Glutamatergic neuron (in vitro differentiated cells): ENCODE measurements at regions not wholly inside any gene's neighbourhood (a gene's known extent, or its start where the extent isn't known, plus 50 kb on each side); places are given as distances from the start of the nearest gene placed in this dataset.

Experiments
- DNase-seq: peaks from one replicate; pipeline ENCODE4 v3.0.0; 2022
- H3K27ac Mint-ChIP-seq: one replicate; pipeline ENCODE4 v1.8.0; 2020; ENCODE audit warnings: mild to moderate bottlenecking, mixed read lengths, inconsistent platforms; ENCODE audit not compliant: unreplicated experiment
- H3K27me3 Mint-ChIP-seq: one replicate; pipeline ENCODE4 v1.8.0; 2020; ENCODE audit warnings: mild to moderate bottlenecking, moderate library complexity, mixed read lengths, inconsistent platforms; ENCODE audit not compliant: unreplicated experiment
- H3K36me3 Mint-ChIP-seq: one replicate; pipeline ENCODE4 v1.8.0; 2020; ENCODE audit warnings: mild to moderate bottlenecking, mixed read lengths, inconsistent platforms; ENCODE audit not compliant: unreplicated experiment
- H3K4me1 Mint-ChIP-seq: one replicate; pipeline ENCODE4 v1.8.0; 2020; ENCODE audit warnings: mild to moderate bottlenecking, low read depth, mixed read lengths, inconsistent platforms; ENCODE audit not compliant: unreplicated experiment
- H3K4me3 Mint-ChIP-seq: one replicate; pipeline ENCODE4 v1.8.0; 2020; ENCODE audit warnings: mild to moderate bottlenecking, mixed read lengths, inconsistent platforms; ENCODE audit not compliant: unreplicated experiment
- H3K9me3 Mint-ChIP-seq: one replicate; pipeline ENCODE4 v1.8.0; 2020; ENCODE audit warnings: mild to moderate bottlenecking, moderate library complexity, mixed read lengths, inconsistent platforms; ENCODE audit not compliant: unreplicated experiment
- TF ChIP-seq, protein P1 (sequence below): fragments of 200-600 bp; sonication (generic); IDR thresholded peaks from one replicate; pipeline ENCODE4 v1.5.0; 2021; ENCODE audit not compliant: partially characterized antibody, unreplicated experiment

DNA sequence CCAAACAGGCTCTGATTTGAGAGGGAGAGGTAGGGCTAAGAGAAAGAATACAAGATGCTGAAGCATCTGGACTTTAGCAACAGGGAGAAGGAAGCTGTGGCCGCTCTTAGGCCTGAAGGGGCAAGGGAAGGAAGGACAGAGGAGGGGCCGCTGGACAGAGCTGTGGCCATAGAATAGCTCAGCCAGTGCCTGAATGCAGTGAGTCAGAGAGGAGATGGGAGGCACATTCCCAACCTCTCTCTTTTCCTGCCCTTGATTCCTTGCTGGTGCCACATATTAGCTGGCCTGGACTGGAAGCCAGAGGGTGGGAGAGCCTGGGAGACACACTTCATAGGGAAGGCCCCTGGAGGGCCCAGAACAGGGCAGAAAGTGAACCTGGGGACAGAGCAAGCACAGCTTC, 83.4 kb upstream of the POU3F1 start:
- no peak for DNase-seq
- H3K27ac Mint-ChIP-seq = no peak overlapping the region
- peaks cover 1% of the 10 kb centered on the region for H3K4me1 Mint-ChIP-seq

DNA sequence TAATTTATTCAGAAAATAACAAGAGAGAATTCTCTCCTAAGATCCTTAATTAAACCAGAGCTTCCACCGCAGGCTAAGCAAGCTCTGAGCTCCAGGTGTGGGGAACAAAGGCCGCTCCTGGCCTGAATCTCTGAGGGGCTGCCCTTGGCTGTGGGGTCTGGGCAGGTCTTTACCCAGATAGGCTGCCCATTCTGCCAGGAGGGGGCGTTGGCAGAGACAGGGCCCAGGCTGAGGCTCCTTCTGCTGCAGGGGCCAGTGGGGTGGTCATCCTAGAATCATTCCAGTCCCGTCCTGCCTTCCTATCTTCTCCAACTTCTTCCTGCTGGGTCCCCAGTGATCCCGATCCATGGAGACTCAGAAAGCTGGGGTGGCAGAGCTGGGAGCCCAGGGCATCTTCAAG, 82.9 kb upstream of the POU3F1 start:
- no peak overlapping the region for H3K4me3 Mint-ChIP-seq
- H3K27me3 Mint-ChIP-seq = peaks cover 7% of the 10 kb centered on the region
- TF ChIP-seq, protein P1, sequence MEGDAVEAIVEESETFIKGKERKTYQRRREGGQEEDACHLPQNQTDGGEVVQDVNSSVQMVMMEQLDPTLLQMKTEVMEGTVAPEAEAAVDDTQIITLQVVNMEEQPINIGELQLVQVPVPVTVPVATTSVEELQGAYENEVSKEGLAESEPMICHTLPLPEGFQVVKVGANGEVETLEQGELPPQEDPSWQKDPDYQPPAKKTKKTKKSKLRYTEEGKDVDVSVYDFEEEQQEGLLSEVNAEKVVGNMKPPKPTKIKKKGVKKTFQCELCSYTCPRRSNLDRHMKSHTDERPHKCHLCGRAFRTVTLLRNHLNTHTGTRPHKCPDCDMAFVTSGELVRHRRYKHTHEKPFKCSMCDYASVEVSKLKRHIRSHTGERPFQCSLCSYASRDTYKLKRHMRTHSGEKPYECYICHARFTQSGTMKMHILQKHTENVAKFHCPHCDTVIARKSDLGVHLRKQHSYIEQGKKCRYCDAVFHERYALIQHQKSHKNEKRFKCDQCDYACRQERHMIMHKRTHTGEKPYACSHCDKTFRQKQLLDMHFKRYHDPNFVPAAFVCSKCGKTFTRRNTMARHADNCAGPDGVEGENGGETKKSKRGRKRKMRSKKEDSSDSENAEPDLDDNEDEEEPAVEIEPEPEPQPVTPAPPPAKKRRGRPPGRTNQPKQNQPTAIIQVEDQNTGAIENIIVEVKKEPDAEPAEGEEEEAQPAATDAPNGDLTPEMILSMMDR = no peak
- H3K4me1 Mint-ChIP-seq = peaks cover 2% of the 10 kb centered on the region
- no peaks in the 10 kb centered on the region for H3K9me3 Mint-ChIP-seq
- no peak for DNase-seq
- no peak overlapping the region for H3K27ac Mint-ChIP-seq
- no peaks in the 10 kb centered on the region for H3K36me3 Mint-ChIP-seq

More for the DNA sequence above, 83.4 kb upstream of the POU3F1 start:
- Mint-ChIP-seq H3K27me3 (peaks cover 7% of the 10 kb centered on the region), H3K4me3 (no peak overlapping the region), H3K9me3 (no peaks in the 10 kb centered on the region), H3K36me3 (no peaks in the 10 kb centered on the region)
- TF ChIP-seq, protein P1 = no peak

DNA sequence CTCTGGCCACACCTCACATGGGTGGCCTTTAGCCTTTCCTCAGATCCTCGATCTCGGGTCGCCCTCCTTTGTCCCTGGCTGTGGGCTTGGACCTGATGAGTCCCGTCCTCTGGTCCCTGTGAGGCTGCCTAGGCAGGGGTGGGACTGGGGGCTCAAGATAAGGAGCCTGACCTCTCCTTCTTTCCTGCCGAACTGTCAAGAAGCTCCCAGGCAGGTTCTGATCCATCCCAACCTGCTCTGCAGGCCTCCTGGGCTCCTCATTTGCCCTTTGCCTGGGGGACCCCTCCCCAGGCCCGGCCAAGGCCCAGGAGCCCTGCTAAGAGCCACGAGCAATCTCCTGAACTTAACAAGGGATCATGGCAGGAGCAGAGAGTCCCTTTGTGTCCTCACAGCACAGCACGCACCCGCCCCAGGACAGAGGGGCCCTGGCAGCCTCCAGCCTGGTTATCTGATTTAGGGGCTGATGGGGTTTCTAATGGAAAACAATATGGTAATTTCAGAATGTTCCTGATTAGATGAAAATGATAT, 82.4 kb upstream of the POU3F1 start:
- Mint-ChIP-seq H3K4me3 (no peak overlapping the region), H3K9me3 (no peaks in the 10 kb centered on the region), H3K27ac (no peak overlapping the region), H3K4me1 (peaks cover 3% of the 10 kb centered on the region), H3K27me3 (peaks cover 8% of the 10 kb centered on the region), H3K36me3 (no peaks in the 10 kb centered on the region)
- TF ChIP-seq, protein P1 = no peak
- DNase-seq = no peak

DNA sequence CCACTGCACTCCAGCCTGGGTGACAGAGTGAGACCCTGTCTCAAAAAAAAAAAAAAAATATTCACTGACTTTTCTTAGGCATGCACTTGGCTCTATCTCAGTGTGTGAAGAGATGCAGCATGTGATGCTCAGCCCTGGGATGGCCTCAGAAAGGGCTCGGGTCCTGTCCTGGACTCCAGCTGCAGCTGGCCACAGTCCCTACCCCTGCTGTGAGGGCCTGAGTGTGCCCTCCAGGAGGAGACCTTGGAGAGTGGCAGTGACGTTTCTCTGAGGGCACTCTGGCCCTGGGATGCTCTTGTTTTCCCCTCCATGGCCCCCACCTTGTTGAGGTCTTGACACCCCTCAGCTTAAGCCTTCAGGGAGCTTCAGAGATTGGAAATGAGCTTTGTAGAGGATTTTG, 81.9 kb upstream of the POU3F1 start:
- H3K36me3 Mint-ChIP-seq = no peaks in the 10 kb centered on the region
- DNase-seq = no peak
- no peak overlapping the region for H3K27ac Mint-ChIP-seq
- TF ChIP-seq, protein P1 = no peak
- H3K4me1 Mint-ChIP-seq = peaks cover 4% of the 10 kb centered on the region
- no peak overlapping the region for H3K4me3 Mint-ChIP-seq
- peaks cover 8% of the 10 kb centered on the region for H3K27me3 Mint-ChIP-seq
- H3K9me3 Mint-ChIP-seq = no peaks in the 10 kb centered on the region

DNA sequence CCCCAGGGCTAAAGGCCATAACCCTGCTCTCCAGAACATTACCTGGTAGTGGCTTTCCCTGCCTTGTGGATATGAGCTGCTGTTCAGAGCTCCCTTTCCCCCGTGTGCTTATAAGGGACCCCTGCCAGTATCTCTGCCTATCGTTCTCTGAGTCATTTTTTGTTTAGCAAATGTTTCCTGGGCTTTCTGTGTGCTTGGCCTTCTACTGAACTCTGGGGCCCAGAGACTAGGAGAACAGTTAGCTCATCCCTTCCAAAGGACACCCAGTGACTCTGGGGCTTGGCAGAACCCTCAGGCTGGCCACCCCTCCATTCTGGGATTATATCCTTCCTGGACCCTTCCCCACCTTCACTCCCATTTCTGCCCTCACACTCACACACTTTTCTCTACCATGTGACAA, 80.8 kb upstream of the POU3F1 start:
- TF ChIP-seq, protein P1 = no peak
- Mint-ChIP-seq H3K36me3 (no peaks in the 10 kb centered on the region), H3K27me3 (peaks cover 8% of the 10 kb centered on the region), H3K4me3 (no peak overlapping the region), H3K27ac (no peak overlapping the region), H3K4me1 (peaks cover 10% of the 10 kb centered on the region), H3K9me3 (no peaks in the 10 kb centered on the region)
- DNase-seq = no peak
